GM23248 (cell line): ENCODE measurements at regions not wholly inside any gene's neighbourhood (a gene's known extent, or its start where the extent isn't known, plus 50 kb on each side); places are given as distances from the start of the nearest gene placed in this dataset.

ENCODE experiments used
- EZH2 ChIP-seq: fragments of 200-600 bp; sonication (generic); IDR thresholded peaks from 2 replicates; pipeline ENCODE4 v1.6.1; 2018; ENCODE audit warnings: antibody characterized with exemption, mild to moderate bottlenecking; ENCODE audit not compliant: insufficient read depth, poor library complexity, severe bottlenecking
- EZH2phosphoT487 ChIP-seq: fragments of 200-600 bp; sonication (generic); IDR thresholded peaks from 2 replicates; pipeline ENCODE4 v1.6.1; 2018; ENCODE audit warnings: antibody characterized with exemption, moderate library complexity, mild to moderate bottlenecking, low read depth; ENCODE audit not compliant: insufficient read depth

- no peak for TF ChIP-seq EZH2
- no peak for TF ChIP-seq EZH2phosphoT487
Measured at GRCh38 chr16:8168016-8168415, 422.3 kb downstream of the TMEM114 start.
